Trophoblast cell (in vitro differentiated cells and primary cell): ENCODE measurements at regions not wholly inside any gene's neighbourhood (a gene's known extent, or its start where the extent isn't known, plus 50 kb on each side); places are given as distances from the start of the nearest gene placed in this dataset.

ENCODE experiments used
- DNase-seq, 2 donors: peaks; one replicate each; pipeline ENCODE4 v3.0.0-alpha.2; 2016
- H2AFZ ChIP-seq: 2 replicates; pipeline ENCODE4 v1.6.1; 2013; ENCODE audit warnings: low read length, moderate library complexity, mild to moderate bottlenecking; ENCODE audit not compliant: insufficient read depth, poor library complexity
- H2AK5ac ChIP-seq: 2 replicates; pipeline ENCODE4 v1.6.1; 2013; ENCODE audit warnings: mild to moderate bottlenecking, low read length
- H2BK120ac ChIP-seq: 2 replicates; pipeline ENCODE4 v1.6.1; 2013; ENCODE audit warnings: low read length, mild to moderate bottlenecking, moderate library complexity; ENCODE audit not compliant: insufficient read depth, poor library complexity
- H2BK12ac ChIP-seq: 2 replicates; pipeline ENCODE4 v1.6.1; 2013; ENCODE audit warnings: mild to moderate bottlenecking, low read length, moderate library complexity
- H2BK5ac ChIP-seq: 2 replicates; pipeline ENCODE4 v1.6.1; 2013; ENCODE audit warnings: low read length, low read depth, moderate library complexity, mild to moderate bottlenecking; ENCODE audit not compliant: poor library complexity
- H3K14ac ChIP-seq: 2 replicates; pipeline ENCODE4 v1.6.1; 2013; ENCODE audit warnings: mild to moderate bottlenecking, low read length
- H3K18ac ChIP-seq: 2 replicates; pipeline ENCODE4 v1.6.1; 2013; ENCODE audit warnings: mild to moderate bottlenecking, low read length
- H3K23ac ChIP-seq: 2 replicates; pipeline ENCODE4 v1.6.1; 2013; ENCODE audit warnings: low read length
- H3K27ac ChIP-seq: 2 replicates; pipeline ENCODE4 v1.5.1; 2013; ENCODE audit warnings: low read depth, mild to moderate bottlenecking, inconsistent platforms, low read length, moderate library complexity
- H3K27me3 ChIP-seq: 2 replicates; pipeline ENCODE4 v1.6.1; 2013; ENCODE audit warnings: inconsistent platforms, mild to moderate bottlenecking, low read length, moderate library complexity; ENCODE audit not compliant: insufficient read depth
- H3K36me3 ChIP-seq, 2 experiments: 1 replicate in 1 of 2; 2 replicates in 1 of 2; pipeline ENCODE4 v1.6.1; 2013; ENCODE audit warnings: low read length in 2 of 2, mild to moderate bottlenecking in 2 of 2, moderate library complexity in 1 of 2; ENCODE audit not compliant: insufficient read depth in 2 of 2, control insufficient read depth in 1 of 2
- H3K4ac ChIP-seq: 2 replicates; pipeline ENCODE4 v1.6.1; 2013; ENCODE audit warnings: low read depth, mild to moderate bottlenecking, low read length, moderate library complexity
- H3K4me1 ChIP-seq, 2 experiments: 1 replicate in 1 of 2; 2 replicates in 1 of 2; pipeline ENCODE4 v1.6.1; 2013; ENCODE audit warnings: low read length in 2 of 2, mild to moderate bottlenecking in 2 of 2, moderate library complexity in 1 of 2; ENCODE audit not compliant: insufficient read depth in 2 of 2, control insufficient read depth in 1 of 2
- H3K4me2 ChIP-seq: 2 replicates; pipeline ENCODE4 v1.6.1; 2013; ENCODE audit warnings: inconsistent platforms, mild to moderate bottlenecking, low read length, moderate library complexity
- H3K4me3 ChIP-seq: 2 replicates; pipeline ENCODE4 v1.5.1; 2013; ENCODE audit warnings: mild to moderate bottlenecking, low read depth, low read length, inconsistent platforms
- H3K79me1 ChIP-seq: one replicate; pipeline ENCODE4 v1.6.1; 2013; ENCODE audit warnings: low read length
- H3K79me2 ChIP-seq: 2 replicates; pipeline ENCODE4 v1.6.1; 2013; ENCODE audit warnings: low read length, mild to moderate bottlenecking; ENCODE audit not compliant: control insufficient read depth, insufficient read depth, poor library complexity
- H3K9ac ChIP-seq: 2 replicates; pipeline ENCODE4 v1.6.1; 2013; ENCODE audit warnings: mild to moderate bottlenecking, low read length
- H3K9me3 ChIP-seq: 2 replicates; pipeline ENCODE4 v1.6.1; 2013; ENCODE audit warnings: low read depth, mild to moderate bottlenecking, control low read depth, inconsistent platforms, low read length; ENCODE audit not compliant: insufficient read depth
- H4K12ac ChIP-seq: 2 replicates; pipeline ENCODE4 v1.6.1; 2013; ENCODE audit warnings: low read depth, mild to moderate bottlenecking, low read length, moderate library complexity
- H4K8ac ChIP-seq: 2 replicates; pipeline ENCODE4 v1.6.1; 2013; ENCODE audit warnings: low read depth, mild to moderate bottlenecking, low read length, moderate library complexity
- H4K91ac ChIP-seq: one replicate; pipeline ENCODE4 v1.6.1; 2013; ENCODE audit warnings: low read depth, mild to moderate bottlenecking, low read length, moderate library complexity
- WGBS: extraction: QIAGEN DNeasy Blood & Tissue Kit; methylation state at CpG from one replicate; pipeline ENCODE4 v1.1.7; 2013; ENCODE audit warnings: missing lambda C conversion rate; ENCODE audit not compliant: insufficient read length, insufficient coverage; ENCODE audit errors: extremely low coverage; 5-methylcytosine and 5-hydroxymethylcytosine counted together

DNA sequence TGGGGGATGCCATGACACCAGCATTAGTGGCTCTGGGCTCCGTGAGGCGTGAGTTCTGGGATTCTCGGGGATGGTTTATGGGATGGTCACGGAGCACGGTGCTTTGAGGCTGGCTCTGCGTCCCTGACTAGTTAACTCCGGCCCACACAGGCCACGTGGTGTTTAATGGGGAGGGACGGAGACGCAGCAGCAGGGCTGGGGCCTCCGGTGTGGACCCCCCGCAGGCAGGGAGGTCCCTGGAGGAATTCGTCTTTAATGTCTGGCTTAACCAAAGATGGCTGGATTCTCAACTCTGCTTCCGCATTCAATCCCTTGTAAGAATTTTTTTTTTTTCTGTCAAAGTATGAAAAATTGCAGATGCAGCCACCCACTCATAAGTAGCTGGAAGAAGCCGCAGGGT is 86.4 kb upstream of the RFLNA start:
- no peak overlapping the region for H2AFZ ChIP-seq
- H3K14ac ChIP-seq: no peak overlapping the region
- no peak overlapping the region for H4K8ac ChIP-seq
- no peaks in the 10 kb centered on the region for H3K79me1 ChIP-seq
- no peak overlapping the region for H3K9ac ChIP-seq
- WGBS: no CpG with 5 or more reads among the region's 15 CpGs
- no peak overlapping the region for H3K4me2 ChIP-seq
- no peaks in the 10 kb centered on the region for H3K36me3 ChIP-seq
- H4K12ac ChIP-seq: no peak overlapping the region
- H3K79me2 ChIP-seq: no peaks in the 10 kb centered on the region
- no peaks in the 10 kb centered on the region for H3K9me3 ChIP-seq
- no peak overlapping the region for H3K23ac ChIP-seq
- no peak overlapping the region for H3K4ac ChIP-seq
- H3K27ac ChIP-seq: no peak overlapping the region
- no peak overlapping the region for H2BK12ac ChIP-seq
- no peak overlapping the region for H4K91ac ChIP-seq
- no peak overlapping the region for H2AK5ac ChIP-seq
- H2BK120ac ChIP-seq: no peak overlapping the region
- H3K4me1 ChIP-seq: no peaks in the 10 kb centered on the region
- no peaks in the 10 kb centered on the region for H3K27me3 ChIP-seq
- H3K4me3 ChIP-seq: no peak overlapping the region
- H3K18ac ChIP-seq: no peak overlapping the region
- no peak overlapping the region for H2BK5ac ChIP-seq
- DNase-seq: no peak

- no peak overlapping the region for H2AFZ ChIP-seq
- no peak overlapping the region for H2BK5ac ChIP-seq
Measured at GRCh38 chr12:124210991-124211577, 83.8 kb upstream of the RFLNA start.

GRCh38 chr12:124211753-124212152 is 83.1 kb upstream of the RFLNA start:
- no CpG with 5 or more reads among the region's 2 CpGs for WGBS
- Histone ChIP-seq H3K9me3 (peaks cover 7% of the 10 kb centered on the region), H3K4me2 (no peak overlapping the region)

More at GRCh38 chr12:124210991-124211577, 83.8 kb upstream of the RFLNA start:
- Histone ChIP-seq H3K4ac (no peak overlapping the region), H3K23ac (no peak overlapping the region), H3K4me2 (no peak overlapping the region), H3K36me3 (no peaks in the 10 kb centered on the region), H2BK120ac (no peak overlapping the region), H3K27ac (no peak overlapping the region), H4K12ac (no peak overlapping the region), H4K8ac (no peak overlapping the region), H4K91ac (no peak overlapping the region), H3K9ac (no peak overlapping the region), H2BK12ac (no peak overlapping the region), H3K79me1 (no peaks in the 10 kb centered on the region), H3K9me3 (peaks cover 7% of the 10 kb centered on the region), H3K4me1 (no peaks in the 10 kb centered on the region), H3K18ac (no peak overlapping the region), H3K4me3 (no peak overlapping the region), H3K79me2 (no peaks in the 10 kb centered on the region), H3K14ac (no peak overlapping the region), H3K27me3 (peaks cover 3% of the 10 kb centered on the region), H2AK5ac (no peak overlapping the region)
- whole genome bisulfite sequencing: no CpG with 5 or more reads among the region's 4 CpGs
- no peak for DNase-seq

GRCh38 chr12:124213666-124214347 is 81.1 kb upstream of the RFLNA start:
- Histone ChIP-seq H3K4ac (no peak overlapping the region), H3K79me2 (no peaks in the 10 kb centered on the region), H3K27me3 (peaks cover 3% of the 10 kb centered on the region), H3K4me3 (no peak overlapping the region), H2AFZ (no peak overlapping the region), H2BK5ac (no peak overlapping the region), H3K36me3 (no peaks in the 10 kb centered on the region), H3K79me1 (no peaks in the 10 kb centered on the region), H3K27ac (no peak overlapping the region), H2BK120ac (no peak overlapping the region), H3K4me2 (no peak overlapping the region), H3K23ac (no peak overlapping the region), H3K14ac (no peak overlapping the region), H2AK5ac (no peak overlapping the region), H3K18ac (no peak overlapping the region), H3K4me1 (no peaks in the 10 kb centered on the region), H4K91ac (no peak overlapping the region), H3K9ac (no peak overlapping the region), H4K12ac (no peak overlapping the region), H2BK12ac (no peak overlapping the region), H3K9me3 (peaks cover 7% of the 10 kb centered on the region), H4K8ac (no peak overlapping the region)
- no CpG with 5 or more reads among the region's 11 CpGs for WGBS
- no peak for DNase-seq

More at GRCh38 chr12:124211753-124212152, 83.1 kb upstream of the RFLNA start:
- H3K79me1 ChIP-seq: no peaks in the 10 kb centered on the region
- H4K91ac ChIP-seq: no peak overlapping the region
- peaks cover 3% of the 10 kb centered on the region for H3K27me3 ChIP-seq
- H3K4me3 ChIP-seq: no peak overlapping the region
- no peak overlapping the region for H3K4ac ChIP-seq
- H3K9ac ChIP-seq: no peak overlapping the region
- H3K27ac ChIP-seq: no peak overlapping the region
- H3K14ac ChIP-seq: no peak overlapping the region
- no peak overlapping the region for H2BK12ac ChIP-seq
- no peaks in the 10 kb centered on the region for H3K79me2 ChIP-seq
- no peak overlapping the region for H4K8ac ChIP-seq
- DNase-seq: no peak
- H3K23ac ChIP-seq: no peak overlapping the region
- H2AK5ac ChIP-seq: no peak overlapping the region
- H2BK120ac ChIP-seq: no peak overlapping the region
- H4K12ac ChIP-seq: no peak overlapping the region
- no peaks in the 10 kb centered on the region for H3K4me1 ChIP-seq
- H3K18ac ChIP-seq: no peak overlapping the region
- H3K36me3 ChIP-seq: no peaks in the 10 kb centered on the region
- H2AFZ ChIP-seq: no peak overlapping the region
- H2BK5ac ChIP-seq: no peak overlapping the region
